IPS DF 4.7 (cell line): ENCODE measurements at regions not wholly inside any gene's neighbourhood (a gene's known extent, or its start where the extent isn't known, plus 50 kb on each side); places are given as distances from the start of the nearest gene placed in this dataset.

Experiments used
- DNase-seq: peaks from one replicate; pipeline ENCODE4 v3.0.0-alpha.2; 2013; ENCODE audit warnings: low spot score; ENCODE audit errors: extremely low read depth

- no peak for DNase-seq
Observed at GRCh38 chr17:73783382-73783766, 139.1 kb upstream of the SDK2 start.

GRCh38 chr17:73783945-73784603 lies 139.8 kb upstream of the SDK2 start:
- DNase-seq = no peak

GRCh38 chr17:73785496-73785895 lies 141.3 kb upstream of the SDK2 start:
- no peak for DNase-seq

DNA sequence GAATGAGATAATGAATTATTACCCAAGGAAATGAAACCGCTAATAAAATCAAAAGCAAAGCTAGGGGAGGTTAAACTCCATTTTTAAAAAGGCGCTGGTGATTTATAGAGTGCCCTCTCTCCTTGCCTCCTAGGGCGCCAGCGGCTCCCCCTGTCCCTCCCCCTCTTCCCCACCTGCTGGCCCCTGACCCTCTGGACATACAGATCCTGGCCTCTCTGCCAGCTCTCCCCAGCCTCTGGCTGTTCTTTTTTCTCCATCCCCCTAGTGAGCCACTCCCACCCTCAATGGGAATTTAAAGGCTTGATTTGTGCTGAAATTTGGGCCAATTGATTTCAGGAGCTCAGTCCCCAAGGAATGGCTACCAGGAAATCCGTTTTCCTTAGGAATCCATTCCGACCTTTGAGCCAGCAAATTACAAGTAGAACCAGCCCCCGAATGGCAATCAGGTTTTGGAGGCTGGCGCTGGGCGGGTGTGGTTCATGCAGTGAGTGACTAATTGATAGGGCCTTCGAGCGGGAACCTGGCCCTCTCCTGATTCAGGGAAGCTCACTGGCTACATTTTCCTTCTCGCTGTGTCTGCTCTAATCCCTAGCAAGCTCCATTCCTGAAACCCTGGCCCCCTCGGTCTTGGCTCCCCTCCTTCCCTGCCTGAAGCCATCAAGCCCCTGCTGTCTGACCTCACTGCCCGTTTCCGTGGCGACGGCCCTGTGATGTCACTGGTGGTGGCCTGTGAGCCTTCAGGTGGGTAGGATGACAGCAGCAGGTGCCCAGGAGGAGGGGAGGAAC lies 141.9 kb upstream of the SDK2 start:
- no peak for DNase-seq

DNA sequence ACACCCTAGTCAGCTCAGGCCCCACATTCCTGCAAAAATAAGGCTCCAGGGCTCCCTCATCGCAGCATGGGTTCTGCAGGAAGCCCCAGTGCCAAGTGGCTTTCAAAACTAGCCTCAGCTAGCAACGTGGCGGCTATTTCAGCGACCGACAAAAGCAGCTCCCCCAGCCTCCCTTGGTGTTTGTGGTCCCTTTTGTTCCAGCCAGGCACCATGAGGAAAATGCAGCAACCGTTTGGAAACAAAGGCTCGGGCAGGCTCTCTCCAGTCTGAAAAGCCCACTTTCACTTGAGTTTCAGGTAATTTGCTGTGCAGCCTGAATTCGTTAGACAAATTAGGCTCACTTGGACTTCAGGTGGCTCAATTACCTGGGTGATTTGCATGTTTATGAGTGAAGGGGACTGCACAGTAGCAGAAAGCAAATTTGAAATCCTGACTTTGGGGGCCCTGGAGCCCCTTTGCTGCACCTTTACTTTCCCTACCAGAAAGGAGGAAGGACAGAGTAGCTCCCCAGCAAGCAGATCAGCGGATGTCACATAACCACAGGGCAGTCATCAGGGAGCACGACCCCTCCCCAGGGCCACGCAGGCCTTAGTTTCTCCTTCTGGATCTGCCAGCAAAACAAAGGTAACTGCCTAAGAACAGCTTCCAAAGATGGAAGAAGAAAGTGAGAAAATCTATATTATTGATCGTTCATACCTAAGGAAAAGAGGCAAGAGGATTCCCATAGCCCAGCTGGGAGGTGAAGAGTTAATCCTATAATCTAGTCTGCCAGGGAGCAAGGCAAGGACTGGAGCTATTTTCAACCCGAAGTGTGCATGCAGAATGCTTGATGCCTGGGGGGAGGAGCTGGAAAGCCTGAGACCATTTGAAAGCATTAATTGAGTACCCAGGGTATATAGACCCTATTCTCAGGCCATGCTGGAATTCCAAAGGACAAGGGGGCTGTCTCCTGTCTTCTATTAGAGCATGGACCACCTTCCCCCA lies 143.1 kb upstream of the SDK2 start:
- no peak for DNase-seq

DNA sequence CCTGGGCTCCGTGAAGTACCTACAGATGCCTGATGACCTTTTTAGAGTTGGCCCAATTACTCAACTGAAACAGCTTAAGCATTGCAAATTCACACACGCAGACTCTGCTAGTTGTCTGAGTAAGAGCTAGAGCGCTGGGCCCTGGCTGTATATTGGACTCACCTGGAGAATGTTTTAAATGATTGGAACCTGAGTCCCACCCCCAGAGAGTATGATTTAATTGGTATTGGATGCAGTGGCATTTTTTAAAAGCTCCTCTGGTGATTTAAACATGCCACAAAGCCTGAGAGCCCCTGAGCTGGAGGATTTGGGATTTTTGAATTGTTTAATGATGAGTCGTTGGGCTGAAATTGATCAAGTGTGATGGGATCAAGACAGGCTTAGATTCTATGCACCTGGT lies 143.9 kb upstream of the SDK2 start:
- DNase-seq = no peak

DNA sequence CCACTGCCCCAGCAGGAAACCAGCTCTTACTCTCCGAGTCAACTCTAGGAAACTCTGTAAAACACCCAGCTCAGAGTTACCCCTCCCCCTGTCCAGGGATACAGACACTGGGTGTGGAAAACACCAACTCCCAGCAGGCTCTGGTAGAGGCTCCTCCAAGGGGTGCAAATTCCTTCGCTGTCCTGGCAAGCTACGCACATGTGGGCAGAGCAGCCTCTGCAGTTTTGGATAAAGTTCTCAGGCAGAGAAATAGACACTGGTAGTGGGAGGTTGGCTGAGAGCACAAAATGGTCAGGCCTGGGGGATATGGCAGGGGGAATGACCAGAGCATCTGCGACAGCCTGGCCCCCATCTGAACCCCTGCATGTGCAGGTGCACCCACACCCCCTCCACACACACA lies 146.9 kb upstream of the SDK2 start:
- no peak for DNase-seq

- no peak for DNase-seq
Observed at GRCh38 chr17:73791631-73792030, 147.4 kb upstream of the SDK2 start.

DNA sequence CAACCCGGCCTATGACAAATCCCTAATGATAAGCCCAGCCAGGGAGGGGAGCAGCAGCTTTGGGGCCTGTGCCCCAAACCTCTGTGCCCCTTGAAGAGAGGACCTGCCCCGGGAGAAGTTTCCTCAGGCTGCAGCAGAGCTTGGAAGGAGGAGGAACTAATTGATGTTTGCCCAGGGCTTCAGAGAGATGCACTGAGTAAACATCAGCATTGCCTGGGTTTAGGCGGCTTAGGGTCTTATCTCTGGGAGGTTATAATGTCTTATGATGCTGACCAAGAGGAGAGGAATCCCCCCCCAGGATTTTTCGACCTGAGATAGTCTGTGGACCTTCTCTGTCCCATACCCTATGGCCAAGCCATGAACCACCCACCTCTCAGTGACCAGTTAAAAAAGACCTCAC lies 148.7 kb upstream of the SDK2 start:
- no peak for DNase-seq

DNA sequence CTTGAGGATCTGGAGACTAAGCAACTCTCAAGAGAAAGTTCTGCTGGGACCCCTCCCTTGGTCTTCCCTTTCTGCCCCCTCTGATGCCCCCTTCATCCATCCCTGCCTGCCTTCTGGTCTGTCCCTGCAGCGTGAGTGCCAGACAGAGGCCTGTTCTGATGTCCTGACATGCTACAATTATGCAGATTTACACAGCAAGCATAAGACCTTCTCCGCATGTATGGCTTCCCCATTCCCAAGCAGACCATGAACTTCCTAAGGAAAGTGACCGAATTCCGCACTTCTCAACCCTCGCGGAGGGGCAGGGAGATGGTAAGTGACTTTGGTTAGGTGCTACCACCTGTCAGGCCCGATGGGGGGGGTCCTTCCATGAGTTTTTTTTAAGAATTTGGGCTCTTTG lies 150.1 kb upstream of the SDK2 start:
- no peak for DNase-seq

- no peak for DNase-seq
Observed at GRCh38 chr17:73795730-73796129, 151.5 kb upstream of the SDK2 start.

DNA sequence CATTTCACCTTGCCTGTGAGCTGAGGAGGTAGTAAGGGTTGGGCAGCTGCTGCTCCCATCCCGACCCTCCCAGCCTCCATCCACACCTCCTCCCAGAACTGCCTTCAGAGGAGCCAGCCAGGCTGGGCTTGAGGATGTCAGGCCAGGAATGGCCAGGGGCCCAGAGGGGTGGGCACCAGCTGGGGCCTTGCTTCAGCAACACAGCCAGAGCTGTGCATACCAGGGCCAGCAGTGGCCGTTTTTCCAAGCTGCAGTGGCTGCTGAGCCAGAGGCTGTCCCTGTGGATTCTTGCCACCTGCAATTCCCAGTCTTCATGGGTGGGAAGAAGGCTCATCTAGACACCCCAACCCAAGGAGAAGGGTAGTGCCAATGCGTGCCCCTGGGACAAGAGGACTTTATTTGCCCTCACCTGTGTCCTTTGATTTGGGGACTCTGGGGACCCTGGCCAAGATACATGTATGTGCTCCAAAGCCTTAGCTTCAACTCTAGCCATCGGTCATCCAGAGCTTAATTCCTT lies 153.4 kb upstream of the SDK2 start:
- no peak for DNase-seq

- DNase-seq = no peak
Observed at GRCh38 chr17:73798111-73798748, 154.0 kb upstream of the SDK2 start.

DNA sequence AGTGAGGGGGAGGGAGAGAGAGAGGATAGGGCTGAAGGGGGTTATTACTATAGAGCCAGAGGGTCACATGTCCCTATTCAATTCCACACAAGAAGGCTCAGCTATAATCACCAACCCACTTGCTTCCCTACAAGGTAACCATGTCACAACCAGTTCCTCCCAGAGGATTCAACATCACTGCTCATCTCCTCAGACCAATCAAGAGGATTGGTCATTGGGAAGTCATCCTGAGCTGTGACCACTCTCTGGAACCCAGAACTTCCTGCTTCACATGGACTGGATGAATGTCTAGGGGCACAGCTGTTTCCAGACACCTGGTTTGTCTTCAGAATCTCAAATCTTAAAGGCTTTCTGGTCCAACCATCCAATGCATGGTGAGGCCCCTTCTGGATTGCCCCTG lies 154.9 kb upstream of the SDK2 start:
- DNase-seq = no peak

DNA sequence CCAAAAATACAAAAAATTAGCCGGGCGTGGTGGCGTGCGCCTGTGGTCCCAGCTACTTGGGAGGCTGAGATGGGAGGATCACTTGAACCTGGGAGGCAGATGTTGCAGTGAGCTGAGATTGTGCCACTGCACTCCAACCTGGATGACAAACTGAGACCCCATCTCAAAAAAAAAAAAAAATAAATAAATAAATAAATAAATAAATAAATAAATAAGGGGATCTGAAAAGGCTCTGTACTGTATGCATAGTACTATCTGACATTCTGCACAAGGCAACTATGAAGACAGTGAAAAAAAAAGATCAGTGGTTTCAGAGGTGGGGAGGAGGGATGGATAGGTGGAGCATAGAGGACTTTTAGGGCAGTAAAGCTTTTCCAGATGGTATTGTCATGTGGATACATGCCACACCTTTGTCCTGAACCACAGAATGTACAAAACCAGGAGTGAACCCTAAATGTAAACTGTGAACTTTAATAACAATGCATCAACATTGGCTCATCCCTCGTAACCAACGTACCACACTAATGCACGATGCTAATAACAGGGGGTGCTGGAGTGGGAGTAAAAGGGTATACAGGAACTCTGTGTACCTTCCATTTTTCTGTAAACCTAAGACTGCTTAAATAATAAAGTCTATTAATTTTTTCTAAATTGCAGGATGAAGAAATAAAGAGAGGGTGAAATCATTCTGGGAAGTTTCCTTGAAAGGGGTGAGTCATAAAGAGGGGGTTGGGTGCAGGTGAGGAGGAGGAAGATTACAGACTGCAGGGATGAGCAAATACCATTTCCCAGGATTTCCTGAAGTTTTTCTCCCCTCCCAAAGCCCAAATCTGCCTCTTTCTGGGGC lies 155.8 kb upstream of the SDK2 start:
- no peak for DNase-seq

DNA sequence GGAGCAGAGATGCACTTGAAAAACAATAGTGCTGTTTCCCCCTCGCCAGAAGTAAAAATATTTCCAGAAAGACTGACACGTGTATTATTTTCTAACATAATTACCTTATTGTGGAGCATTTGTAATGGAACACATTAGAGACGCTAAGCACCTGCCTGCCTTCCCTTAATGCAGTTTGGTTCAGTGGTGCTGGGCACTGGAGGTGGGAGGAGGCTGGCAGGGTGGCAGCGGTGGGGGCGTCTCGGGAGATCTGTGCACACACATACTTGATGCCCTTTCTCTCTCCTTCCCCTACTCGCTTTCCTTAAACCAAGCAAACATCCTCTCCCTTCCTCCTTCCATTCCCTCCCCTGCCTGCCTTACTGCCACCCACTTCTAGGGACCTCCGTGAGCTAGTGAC lies 156.6 kb upstream of the SDK2 start:
- DNase-seq = no peak

DNA sequence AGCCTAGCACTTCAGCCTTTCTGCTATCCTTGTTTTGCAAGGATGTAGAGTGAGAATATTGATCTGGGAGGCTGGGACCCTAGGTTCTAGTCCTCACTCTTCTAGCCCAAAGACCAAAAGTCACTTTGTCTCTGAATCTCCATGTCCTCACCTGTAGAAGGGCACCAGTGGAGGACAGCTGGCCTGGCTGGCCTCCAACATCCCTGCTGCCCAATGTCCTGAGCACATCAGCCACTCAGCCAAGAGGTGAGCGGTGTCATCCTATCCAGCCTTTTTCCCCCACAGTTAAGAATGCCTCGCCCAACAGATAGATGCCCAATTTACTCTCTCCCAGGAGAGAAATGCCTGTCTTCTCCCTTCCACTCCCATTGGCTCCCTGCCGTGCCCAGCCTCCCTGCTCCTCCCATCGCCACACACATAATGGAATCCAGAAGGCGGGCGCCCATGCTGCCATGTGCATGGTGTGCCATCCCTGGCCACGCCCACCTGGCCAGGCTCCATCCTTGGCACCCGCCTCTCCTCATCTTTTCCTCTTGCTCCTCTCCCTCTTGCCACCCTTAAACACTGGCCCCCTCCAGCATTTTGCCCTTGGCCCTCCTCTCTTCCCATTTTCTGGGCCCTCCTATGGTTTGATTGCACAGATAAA lies 157.3 kb upstream of the SDK2 start:
- no peak for DNase-seq

GRCh38 chr17:73802314-73802713 lies 158.1 kb upstream of the SDK2 start:
- no peak for DNase-seq

DNA sequence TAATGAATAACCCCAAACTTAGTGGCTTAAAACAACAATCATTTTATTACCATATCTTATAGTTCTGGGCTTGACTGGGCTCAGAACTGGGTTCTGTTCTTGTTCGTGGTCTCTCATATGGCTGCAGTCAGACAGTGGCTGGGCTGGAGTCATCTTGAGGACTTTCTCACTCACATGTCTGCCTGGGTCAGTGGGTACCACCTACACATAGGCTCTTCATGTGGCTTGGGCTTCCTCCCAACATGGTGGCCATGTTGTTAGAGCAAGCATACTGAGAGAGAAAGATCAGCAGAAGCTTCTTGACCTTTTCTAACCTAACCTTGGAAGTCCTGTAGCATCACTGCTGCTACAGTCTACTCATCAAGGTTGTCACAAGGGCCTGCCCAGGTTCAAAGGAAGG lies 158.6 kb upstream of the SDK2 start:
- DNase-seq = no peak

- no peak for DNase-seq
Observed at GRCh38 chr17:73803964-73804435, 159.8 kb upstream of the SDK2 start.
